Neuronal stem cell (in vitro differentiated cells): ENCODE measurements at regions not wholly inside any gene's neighbourhood (a gene's known extent, or its start where the extent isn't known, plus 50 kb on each side); places are given as distances from the start of the nearest gene placed in this dataset.
"Not testable (repeated sequence)": the region's sequence is repeated elsewhere in the genome, so short reads cannot be mapped to it uniquely, and the experiment has no call there.

ENCODE experiments used
- DNase-seq: peaks from one replicate; pipeline ENCODE4 v3.0.0-alpha.2; 2013; ENCODE audit warnings: low spot score
- H2AFZ ChIP-seq: one replicate; pipeline ENCODE4 v1.6.1; 2013; ENCODE audit warnings: mild to moderate bottlenecking, low read length, inconsistent platforms
- H2AK5ac ChIP-seq: 2 replicates; pipeline ENCODE4 v1.6.1; 2013; ENCODE audit warnings: low read depth, mild to moderate bottlenecking, inconsistent platforms, low read length, moderate library complexity, mixed read lengths
- H2BK120ac ChIP-seq: 2 replicates; pipeline ENCODE4 v1.6.1; 2013; ENCODE audit warnings: low read depth, mild to moderate bottlenecking, inconsistent platforms, low read length, moderate library complexity, mixed read lengths
- H2BK12ac ChIP-seq: one replicate; pipeline ENCODE4 v1.6.1; 2013; ENCODE audit warnings: low read length, inconsistent platforms
- H2BK15ac ChIP-seq: 2 replicates; pipeline ENCODE4 v1.6.1; 2013; ENCODE audit warnings: mild to moderate bottlenecking, low read length, inconsistent platforms, mixed read lengths
- H2BK5ac ChIP-seq: one replicate; pipeline ENCODE4 v1.6.1; 2013; ENCODE audit warnings: inconsistent platforms, mild to moderate bottlenecking, low read length, moderate library complexity
- H3K14ac ChIP-seq: one replicate; pipeline ENCODE4 v1.6.1; 2013; ENCODE audit warnings: low read length, inconsistent platforms
- H3K18ac ChIP-seq: 2 replicates; pipeline ENCODE4 v1.6.1; 2013; ENCODE audit warnings: low read length, inconsistent platforms
- H3K23ac ChIP-seq: 2 replicates; pipeline ENCODE4 v1.6.1; 2013; ENCODE audit warnings: low read depth, mild to moderate bottlenecking, mixed read lengths, low read length, inconsistent platforms; ENCODE audit not compliant: poor library complexity
- H3K27ac ChIP-seq: replicated peaks from 3 replicates; pipeline ENCODE4 v1.5.1; 2013; ENCODE audit warnings: low read length, inconsistent platforms
- H3K27me3 ChIP-seq, 3 experiments: 2 replicates each; pipeline ENCODE4 v1.6.1; 2013; ENCODE audit warnings: low read length in 3 of 3, mild to moderate bottlenecking in 2 of 3, inconsistent platforms in 1 of 3, low read depth in 1 of 3, mixed read lengths in 1 of 3, moderate library complexity in 1 of 3; ENCODE audit not compliant: control insufficient read depth in 3 of 3, insufficient read depth in 3 of 3
- H3K36me3 ChIP-seq, 2 donors: replicated peaks in 1 of 2; 2 replicates each; pipeline ENCODE4 v1.6.1; 2013; ENCODE audit warnings: low read length in 2 of 2; ENCODE audit not compliant: control insufficient read depth in 2 of 2, insufficient read depth in 2 of 2
- H3K4ac ChIP-seq: 2 replicates; pipeline ENCODE4 v1.6.1; 2013; ENCODE audit warnings: inconsistent platforms, mild to moderate bottlenecking, low read length, moderate library complexity
- H3K4me1 ChIP-seq, 2 donors: 1 replicate in 1 of 2; 2 replicates in 1 of 2; pipeline ENCODE4 v1.6.1; 2013; ENCODE audit warnings: low read length in 2 of 2, low read depth in 1 of 2; ENCODE audit not compliant: control insufficient read depth in 2 of 2, insufficient read depth in 1 of 2
- H3K4me2 ChIP-seq: one replicate; pipeline ENCODE4 v1.6.1; 2013; ENCODE audit warnings: mild to moderate bottlenecking, low read length, inconsistent platforms; ENCODE audit not compliant: insufficient read depth, poor library complexity, severe bottlenecking
- H3K4me3 ChIP-seq, 2 donors: 2 replicates each; pipeline ENCODE4 v1.5.1; 2013; ENCODE audit warnings: low read length in 2 of 2, mild to moderate bottlenecking in 2 of 2, inconsistent platforms in 1 of 2, moderate library complexity in 1 of 2
- H3K79me1 ChIP-seq: one replicate; pipeline ENCODE4 v1.6.1; 2013; ENCODE audit warnings: low read depth, mild to moderate bottlenecking, inconsistent platforms, low read length, moderate library complexity
- H3K9ac ChIP-seq: one replicate; pipeline ENCODE4 v1.6.1; 2013; ENCODE audit warnings: mild to moderate bottlenecking, low read depth, low read length, inconsistent platforms; ENCODE audit not compliant: poor library complexity
- H3K9me3 ChIP-seq, 2 donors: replicated peaks in 1 of 2; 2 replicates each; pipeline versions ENCODE3 to v1.6.1; 2013; ENCODE audit warnings: low read length in 2 of 2, mild to moderate bottlenecking in 2 of 2, inconsistent platforms in 1 of 2, low read depth in 1 of 2, mixed read lengths in 1 of 2, moderate library complexity in 1 of 2; ENCODE audit not compliant: control insufficient read depth in 2 of 2, insufficient read depth in 1 of 2
- H4K8ac ChIP-seq: one replicate; pipeline ENCODE4 v1.6.1; 2013; ENCODE audit warnings: low read depth, mild to moderate bottlenecking, inconsistent platforms, low read length, moderate library complexity
- H4K91ac ChIP-seq: one replicate; pipeline ENCODE4 v1.6.1; 2013; ENCODE audit warnings: low read length, low read depth, mild to moderate bottlenecking, inconsistent platforms; ENCODE audit not compliant: poor library complexity
- WGBS, 2 donors: extraction: QIAGEN DNeasy Blood & Tissue Kit; methylation state at CpG; one replicate each; pipeline ENCODE4 v1.1.7; 2013; ENCODE audit warnings: missing lambda C conversion rate in 2 of 2, mixed read lengths in 1 of 2; ENCODE audit not compliant: insufficient read length in 2 of 2, insufficient replicate concordance in 1 of 2; ENCODE audit errors: extremely low coverage in 2 of 2; 5-methylcytosine and 5-hydroxymethylcytosine counted together

DNA sequence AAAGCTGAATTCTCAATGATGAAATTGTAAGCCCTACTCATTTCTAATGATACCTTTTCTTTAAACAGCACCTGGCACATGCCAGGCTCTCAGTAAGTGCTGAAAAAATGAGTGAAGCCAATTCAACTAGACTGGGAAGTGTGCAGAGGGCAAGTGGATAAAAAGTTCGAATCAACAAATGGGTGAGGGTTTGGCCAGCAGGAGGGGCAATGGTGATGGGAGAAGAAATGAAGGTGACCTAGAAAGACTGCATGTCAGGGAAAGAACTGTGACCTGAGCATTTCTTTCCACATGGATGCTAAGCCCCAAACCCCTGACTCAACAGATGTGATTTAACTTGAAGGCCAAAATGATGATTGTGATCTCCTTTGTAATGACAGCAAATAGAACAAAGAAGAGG lies 54.6 kb downstream of the DKK1 start:
- Histone ChIP-seq H3K9ac (no peak overlapping the region), H4K8ac (no peak overlapping the region), H3K4me3 (no peak overlapping the region), H4K91ac (no peak overlapping the region), H3K14ac (no peak overlapping the region), H3K4ac (no peak overlapping the region), H3K36me3 (no peaks in the 10 kb centered on the region), H3K4me2 (no peak overlapping the region), H2AFZ (no peak overlapping the region), H3K4me1 (no peaks in the 10 kb centered on the region), H2BK15ac (no peak overlapping the region), H2AK5ac (no peak overlapping the region), H3K27ac (no peak overlapping the region), H3K79me1 (no peaks in the 10 kb centered on the region), H3K27me3 (no peaks in the 10 kb centered on the region), H3K9me3 (no peaks in the 10 kb centered on the region), H3K23ac (no peak overlapping the region), H2BK120ac (no peak overlapping the region), H2BK5ac (no peak overlapping the region), H2BK12ac (no peak overlapping the region), H3K18ac (no peak overlapping the region)
- DNase-seq = no peak
- WGBS, 2 donors = no CpG with 5 or more reads among the region's 1 CpG

DNA sequence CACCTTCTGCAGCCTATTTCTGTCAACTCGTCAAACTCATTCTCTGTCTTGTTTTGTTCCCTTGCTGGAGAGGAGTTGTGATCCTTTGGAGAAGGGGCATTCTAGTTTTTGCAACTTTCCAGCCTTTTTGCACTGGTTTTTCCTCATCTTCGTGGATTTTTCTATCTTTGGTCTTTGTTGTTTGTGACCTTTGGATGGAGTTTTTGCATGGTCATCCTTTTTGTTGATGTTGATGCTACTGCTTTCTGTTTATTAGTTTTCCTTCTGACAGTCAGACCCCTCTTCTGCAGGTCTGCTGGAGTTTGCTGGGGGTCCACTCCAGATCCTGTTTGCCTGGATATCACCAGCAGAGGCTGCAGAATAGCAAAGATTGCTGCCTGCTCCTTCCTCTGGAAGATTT lies 60.1 kb downstream of the DKK1 start:
- H3K27ac ChIP-seq, H4K91ac ChIP-seq, H2AFZ ChIP-seq, H4K8ac ChIP-seq, H3K4me2 ChIP-seq, H2AK5ac ChIP-seq, H2BK12ac ChIP-seq, H3K23ac ChIP-seq, H3K9ac ChIP-seq, H3K14ac ChIP-seq, H3K36me3 ChIP-seq, H3K27me3 ChIP-seq, DNase-seq, H2BK120ac ChIP-seq, H3K4ac ChIP-seq, H2BK15ac ChIP-seq, H3K79me1 ChIP-seq, H3K9me3 ChIP-seq, H3K4me3 ChIP-seq, H3K18ac ChIP-seq, H3K4me1 ChIP-seq, H2BK5ac ChIP-seq: not testable (repeated sequence)
- WGBS, 2 donors = no CpG with 5 or more reads among the region's 2 CpGs

DNA sequence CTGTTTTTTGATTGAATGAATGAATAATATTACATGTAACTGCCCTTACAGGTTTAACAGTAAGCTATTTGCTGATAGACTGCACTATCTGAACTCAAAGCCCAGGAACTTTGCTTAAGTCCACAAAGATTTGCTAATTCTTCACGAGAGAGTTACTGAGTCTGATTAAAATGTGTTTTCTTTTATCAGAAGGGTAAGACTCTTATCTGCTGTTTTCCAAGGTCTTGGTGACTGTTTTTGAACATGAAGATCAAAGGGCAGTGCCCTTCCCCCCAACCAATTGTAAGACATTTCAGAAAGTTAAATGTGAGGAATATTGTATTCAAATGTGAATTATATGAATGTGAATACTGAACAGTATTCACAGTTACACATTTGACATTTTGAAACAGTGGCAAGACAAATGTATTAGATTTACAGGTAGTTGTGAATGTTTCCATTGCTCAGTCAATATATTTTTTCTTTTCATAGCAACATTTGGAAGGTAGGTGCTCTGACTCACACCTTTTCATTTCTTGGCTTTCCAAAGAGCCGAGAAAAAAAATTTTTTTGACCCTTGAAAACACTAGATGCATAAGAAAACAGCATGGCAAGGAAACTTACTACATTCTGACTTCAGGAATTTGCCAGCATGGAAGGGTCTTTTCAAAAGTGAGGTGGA lies 62.7 kb downstream of the DKK1 start:
- no peak overlapping the region for H3K4me3 ChIP-seq
- no peak overlapping the region for H3K9ac ChIP-seq
- H3K27me3 ChIP-seq = no peaks in the 10 kb centered on the region
- H3K4me2 ChIP-seq = no peak overlapping the region
- H3K27ac ChIP-seq = no peak overlapping the region
- H2BK12ac ChIP-seq = no peak overlapping the region
- H4K8ac ChIP-seq = no peak overlapping the region
- peaks cover 0 to 2% of the 10 kb centered on the region in 2 donors for H3K9me3 ChIP-seq
- no peak overlapping the region for H3K14ac ChIP-seq
- H2BK5ac ChIP-seq = no peak overlapping the region
- no peaks in the 10 kb centered on the region for H3K4me1 ChIP-seq
- H3K18ac ChIP-seq = no peak overlapping the region
- H3K4ac ChIP-seq = no peak overlapping the region
- no peak overlapping the region for H4K91ac ChIP-seq
- H2BK120ac ChIP-seq = no peak overlapping the region
- DNase-seq = no peak
- no peak overlapping the region for H2AK5ac ChIP-seq
- no peaks in the 10 kb centered on the region for H3K79me1 ChIP-seq
- WGBS, 2 donors = no CpG with 5 or more reads among the region's 2 CpGs
- H2BK15ac ChIP-seq = no peak overlapping the region
- no peak overlapping the region for H3K23ac ChIP-seq
- H3K36me3 ChIP-seq = no peaks in the 10 kb centered on the region
- no peak overlapping the region for H2AFZ ChIP-seq

DNA sequence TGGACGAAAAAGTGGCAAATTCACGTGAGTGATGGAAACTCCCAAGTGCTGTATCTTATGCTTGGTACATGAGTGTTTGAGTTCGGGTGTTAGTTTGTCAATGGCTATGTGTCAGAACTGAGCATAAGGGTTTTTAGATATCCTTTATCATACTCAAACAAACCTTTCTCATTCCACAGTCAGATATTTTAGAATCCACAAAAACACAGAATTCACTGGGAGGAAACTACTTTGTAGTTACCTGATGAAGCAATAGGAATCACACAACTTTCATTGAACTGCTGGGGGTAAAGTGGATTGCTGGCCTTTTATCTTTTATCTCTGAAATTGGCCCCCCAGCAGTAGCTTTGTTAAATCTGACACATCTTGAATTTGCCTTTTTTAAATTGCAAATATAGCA lies 64.0 kb downstream of the DKK1 start:
- no peak overlapping the region for H3K4ac ChIP-seq
- H3K4me2 ChIP-seq = no peak overlapping the region
- WGBS, 2 donors = no CpG with 5 or more reads among the region's 3 CpGs
- no peaks in the 10 kb centered on the region for H3K36me3 ChIP-seq
- H2BK15ac ChIP-seq = no peak overlapping the region
- no peak overlapping the region for H3K14ac ChIP-seq
- H2AFZ ChIP-seq = no peak overlapping the region
- H3K18ac ChIP-seq = no peak overlapping the region
- H3K4me1 ChIP-seq = no peaks in the 10 kb centered on the region
- no peak overlapping the region for H4K8ac ChIP-seq
- peaks cover 0 to 2% of the 10 kb centered on the region in 2 donors for H3K9me3 ChIP-seq
- no peak overlapping the region for H4K91ac ChIP-seq
- no peak overlapping the region for H3K9ac ChIP-seq
- no peak for DNase-seq
- no peak overlapping the region for H2BK5ac ChIP-seq
- no peak overlapping the region for H3K23ac ChIP-seq
- no peak overlapping the region for H3K4me3 ChIP-seq
- no peak overlapping the region for H2BK120ac ChIP-seq
- H2BK12ac ChIP-seq = no peak overlapping the region
- no peak overlapping the region for H2AK5ac ChIP-seq
- H3K27ac ChIP-seq = no peak overlapping the region
- H3K79me1 ChIP-seq = no peaks in the 10 kb centered on the region
- no peaks in the 10 kb centered on the region for H3K27me3 ChIP-seq
